Stimulated activated CD4-positive, alpha-beta T cell treated with anti-CD3 and anti-CD28 coated beads, Interleukin-4, amount 100 ng/mL, for 24 hours (primary cell): ENCODE measurements at regions not wholly inside any gene's neighbourhood (a gene's known extent, or its start where the extent isn't known, plus 50 kb on each side); places are given as distances from the start of the nearest gene placed in this dataset.

Source experiments
- DNase-seq: peaks from one replicate; pipeline ENCODE4 v3.0.0-alpha.2; 2020

DNA sequence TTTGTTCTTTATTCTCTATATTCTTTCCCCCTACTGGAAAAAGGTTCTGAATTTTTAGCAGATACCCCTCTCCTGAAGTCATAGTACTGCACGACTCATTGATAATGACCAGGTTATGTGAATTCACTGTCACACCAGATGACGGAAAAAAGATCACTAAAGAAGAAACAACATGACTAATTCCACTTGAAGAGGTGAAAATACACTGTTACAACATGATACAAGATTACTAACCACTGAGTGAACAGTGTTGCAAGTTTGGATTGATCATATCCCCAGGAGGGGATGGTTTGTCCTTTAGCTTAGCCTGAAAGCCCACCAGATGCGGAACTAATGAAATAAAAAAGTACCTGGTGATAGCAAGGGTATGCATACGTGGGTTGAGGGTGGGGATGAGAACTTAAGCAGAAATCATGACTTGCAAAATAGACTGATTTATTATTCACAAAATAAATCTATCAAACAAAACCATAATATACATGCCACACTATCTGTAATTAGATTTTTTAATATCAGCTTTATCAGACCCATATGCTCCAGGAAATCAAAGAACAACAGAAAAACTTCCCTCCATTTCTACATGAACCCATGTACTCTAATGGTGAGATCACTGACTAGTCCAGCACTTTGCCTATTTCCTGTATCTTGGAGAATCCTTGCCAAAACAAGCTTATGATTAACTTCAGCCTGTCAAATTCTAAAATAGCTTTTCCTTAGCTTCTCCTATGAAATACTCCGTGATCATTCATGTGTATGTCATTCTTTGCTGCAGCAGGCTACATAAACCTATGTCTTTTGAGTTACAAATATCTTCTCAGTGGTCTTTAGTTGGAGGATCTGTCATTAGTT, 257.4 kb upstream of the AGA start:
- no peak for DNase-seq

DNA sequence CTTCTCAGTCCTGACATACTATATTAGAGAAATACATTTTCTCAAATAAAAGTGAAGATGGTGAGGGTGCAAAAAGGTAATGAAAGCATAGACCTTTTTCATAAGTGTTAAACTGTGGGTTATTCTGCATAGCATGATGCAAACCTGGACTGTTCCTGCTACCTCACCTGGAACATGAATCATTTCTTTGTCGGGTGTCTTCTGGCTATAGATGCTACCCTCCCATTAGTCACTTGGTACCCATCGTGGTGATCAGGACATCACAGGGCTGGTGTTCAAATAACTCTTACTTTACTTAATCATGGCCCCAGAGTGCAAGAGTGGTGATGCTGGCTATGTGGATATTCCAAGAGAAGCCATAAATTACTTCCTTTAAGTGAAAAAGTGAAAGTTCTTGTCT, 264.7 kb upstream of the AGA start:
- no peak for DNase-seq

DNA sequence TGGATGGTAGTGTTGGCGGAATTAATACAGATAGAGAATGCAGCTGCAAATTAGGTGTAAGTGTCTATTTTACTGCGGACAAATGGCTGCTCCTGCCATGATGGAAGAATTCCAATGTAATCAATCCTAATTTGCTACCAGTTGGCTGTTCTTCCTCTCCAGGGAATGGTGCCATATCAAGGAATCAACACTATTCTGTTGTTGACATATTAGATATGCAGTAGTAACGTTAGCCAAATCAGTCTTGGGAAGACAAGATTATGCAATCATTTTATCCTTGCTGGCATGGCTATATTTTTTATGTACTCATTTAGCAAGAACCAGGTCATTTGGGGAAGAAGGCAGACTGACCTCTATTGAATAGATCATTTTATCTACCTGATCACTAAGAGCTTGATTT, 271.2 kb upstream of the AGA start:
- DNase-seq, result no peak

DNA sequence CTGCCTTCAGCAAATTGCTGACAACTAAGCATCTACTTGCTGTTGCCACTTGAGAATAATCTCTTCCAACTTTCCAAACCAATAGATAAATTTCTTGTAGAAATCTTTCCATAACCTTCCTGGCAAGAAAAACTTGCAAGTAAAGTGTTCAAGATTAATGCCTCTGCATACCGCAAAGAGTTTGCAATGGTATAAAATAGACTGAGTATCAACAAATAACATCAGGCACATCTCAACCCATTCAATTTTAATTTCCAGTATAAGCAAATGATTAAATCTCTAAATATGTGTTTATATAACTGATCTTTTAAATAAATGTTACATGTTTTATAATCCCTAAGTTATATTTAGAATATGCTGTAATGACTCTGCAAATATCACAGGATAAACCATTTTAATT, 275.2 kb upstream of the AGA start:
- DNase-seq, result no peak

DNA sequence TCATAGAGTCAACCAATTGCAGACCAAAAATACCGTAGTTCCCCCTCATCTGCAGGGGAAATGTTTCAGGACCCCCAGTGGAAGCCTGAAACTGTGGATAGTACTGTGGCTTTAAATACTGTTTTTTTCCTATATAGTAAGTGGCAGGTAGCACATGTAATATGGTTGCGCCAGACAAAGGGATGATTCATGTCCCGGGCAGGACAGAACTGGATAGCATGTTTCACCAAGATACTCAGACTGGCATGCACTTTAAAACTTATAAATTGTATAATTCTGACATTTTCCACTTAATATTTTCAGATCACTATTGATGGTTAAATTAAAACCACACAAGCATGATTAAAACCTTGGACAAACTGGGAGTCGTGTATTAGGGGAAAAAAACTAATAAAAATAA, 276.3 kb upstream of the AGA start:
- no peak for DNase-seq

DNA sequence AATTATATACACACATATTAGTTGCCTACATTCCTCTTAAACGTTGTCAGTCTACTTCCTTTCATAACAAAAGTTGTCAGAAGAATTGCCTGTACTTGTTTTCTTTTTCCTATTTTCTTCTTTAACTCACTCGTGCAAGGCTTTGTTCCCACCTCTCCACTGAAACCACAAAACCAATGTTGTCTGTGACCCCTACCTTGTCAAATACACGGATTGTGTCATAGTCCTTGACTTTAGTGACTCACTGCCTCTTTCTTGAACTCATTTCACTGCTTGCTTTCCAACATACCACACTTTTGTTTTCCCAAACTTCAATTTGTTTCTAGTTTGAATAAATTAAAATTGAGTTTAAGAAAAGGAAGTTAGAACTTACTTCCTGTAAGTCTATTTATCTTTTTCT, 283.9 kb upstream of the AGA start:
- no peak for DNase-seq

DNA sequence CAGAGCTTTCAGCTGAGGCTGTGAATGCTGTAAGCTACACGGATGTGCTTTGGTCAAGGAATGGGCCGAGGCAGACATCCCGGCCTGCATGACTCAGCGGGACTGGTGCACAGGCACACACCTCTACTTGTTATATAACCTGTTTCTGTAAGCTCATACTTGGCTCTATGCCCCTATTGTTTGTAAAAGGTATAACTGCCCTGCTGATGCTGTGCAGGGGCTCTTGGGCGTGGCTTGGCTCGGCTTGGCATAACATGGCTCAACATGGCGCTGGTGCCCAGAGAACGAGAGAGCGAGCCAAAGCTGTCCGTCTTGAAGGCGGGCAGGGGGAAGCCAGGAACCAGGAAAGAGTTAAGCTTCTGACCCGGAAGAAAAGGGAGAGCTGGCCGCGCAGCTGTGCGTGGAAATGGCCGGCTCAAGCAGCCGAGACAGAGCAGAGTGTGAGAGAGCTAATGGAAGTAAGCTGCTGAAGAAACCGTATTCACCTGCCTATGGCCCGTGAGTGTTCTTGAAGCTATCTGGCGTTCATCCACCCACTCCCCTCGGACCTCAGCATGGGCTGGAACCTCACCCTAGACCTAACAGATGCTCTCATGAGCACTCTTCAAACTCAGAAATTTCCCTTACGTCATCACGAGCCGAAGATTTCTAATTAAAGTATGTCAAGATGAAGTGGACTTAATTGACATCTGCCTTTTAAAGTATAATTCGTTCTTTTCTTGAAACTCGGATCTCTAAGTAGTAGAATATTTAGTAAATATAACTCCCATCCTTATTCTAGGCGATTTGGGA, 286.3 kb upstream of the AGA start:
- DNase-seq, result no peak

DNA sequence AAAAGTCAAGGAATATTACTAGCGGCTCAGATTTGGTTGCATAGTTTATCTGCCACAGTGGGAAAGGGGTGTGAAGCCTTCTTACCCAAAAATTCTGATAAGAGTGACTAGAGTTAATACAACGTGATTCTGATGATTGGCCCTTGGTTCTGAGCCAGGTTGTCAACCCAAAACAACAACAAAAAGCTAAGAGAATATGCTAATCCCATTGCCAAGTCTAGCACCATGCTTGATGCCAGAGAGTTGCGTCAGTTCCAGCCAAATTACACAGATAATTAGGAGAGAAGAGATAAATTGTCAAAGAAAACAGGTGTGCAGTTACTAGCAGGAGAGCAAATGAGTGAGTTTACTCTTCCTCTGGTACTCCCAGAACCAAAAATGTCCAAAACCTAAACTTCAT, 287.4 kb upstream of the AGA start:
- no peak for DNase-seq

DNA sequence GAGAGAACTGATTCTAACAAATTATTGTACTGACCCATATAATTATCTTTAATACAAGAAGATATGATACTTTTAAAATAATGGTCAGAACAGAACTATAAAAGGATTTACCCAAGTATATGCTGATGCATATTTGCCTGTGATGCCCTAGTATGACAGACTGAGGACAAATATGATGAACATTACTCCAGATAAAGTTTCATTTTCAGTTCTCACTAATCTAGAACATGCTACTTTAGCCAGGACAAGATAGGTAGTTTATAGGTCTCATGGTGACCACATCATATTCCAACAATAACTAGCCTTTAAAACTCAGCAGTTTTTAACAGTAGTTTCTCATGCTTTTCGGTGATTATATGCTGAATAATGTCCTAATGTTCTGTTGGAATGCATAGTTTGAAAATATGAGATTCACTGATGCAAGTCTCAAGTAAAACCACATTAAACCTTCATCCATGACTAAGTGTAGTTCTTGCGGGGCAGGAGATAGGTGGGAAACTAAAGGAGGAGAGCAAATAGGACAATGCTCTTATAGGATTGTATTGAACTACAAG, 295.2 kb upstream of the AGA start:
- no peak for DNase-seq

DNA sequence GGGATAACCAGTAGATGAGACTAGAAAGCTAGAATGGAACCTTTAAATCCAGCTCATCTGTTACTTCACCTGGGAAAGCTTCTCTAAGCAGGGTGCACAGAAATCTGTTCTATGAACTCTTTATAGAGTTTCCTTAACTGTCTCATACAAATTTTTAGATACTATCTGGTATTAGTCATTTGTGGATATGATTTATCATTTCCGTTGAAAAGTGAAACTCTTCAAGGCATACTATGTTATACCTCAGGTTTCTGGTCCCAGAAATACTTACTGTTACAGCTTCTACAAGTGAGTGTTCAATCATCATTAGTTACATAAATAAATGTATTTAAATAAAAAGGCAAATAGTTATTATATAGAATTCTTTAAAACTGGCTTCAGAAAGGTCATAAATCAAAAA, 298.3 kb upstream of the AGA start:
- no peak for DNase-seq

DNA sequence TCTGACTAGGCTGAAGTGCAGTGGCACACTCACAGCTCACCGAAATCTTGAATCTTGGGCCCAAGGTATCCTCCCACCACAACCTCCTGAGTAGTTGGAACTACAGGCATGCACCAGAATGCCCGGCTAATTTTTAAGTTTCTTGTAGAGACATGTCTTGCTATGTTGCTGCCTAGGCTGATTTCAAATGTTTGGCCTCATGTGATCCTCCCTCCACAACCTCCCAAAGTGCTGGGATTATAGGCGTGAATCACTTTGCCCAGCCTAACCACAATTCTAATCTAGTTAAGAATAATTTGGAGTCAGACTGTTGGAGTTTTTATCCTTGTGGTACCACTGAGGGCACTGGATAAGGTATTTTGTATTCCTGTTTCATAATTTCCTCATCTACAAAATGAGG, 317.5 kb upstream of the AGA start:
- no peak for DNase-seq

DNA sequence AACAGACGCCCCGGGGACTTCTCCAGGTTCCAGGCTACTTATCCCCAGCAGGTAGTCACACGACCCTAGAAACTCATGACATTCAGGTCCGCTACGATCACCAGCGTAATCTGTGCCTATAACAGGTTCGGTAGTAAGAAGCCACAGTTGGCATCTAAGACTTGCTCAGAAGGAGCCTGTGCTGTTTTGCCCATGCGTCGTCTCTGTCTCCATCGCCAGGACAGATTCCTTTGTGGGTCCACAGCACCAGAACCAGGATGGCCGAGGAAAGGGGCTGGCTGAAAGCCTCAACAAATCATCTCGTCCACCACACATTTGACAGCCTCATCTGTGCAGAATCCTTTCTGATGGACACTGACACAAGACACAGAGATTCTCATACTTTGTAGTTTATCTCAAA, 319.5 kb upstream of the AGA start:
- DNase-seq, result no peak

DNA sequence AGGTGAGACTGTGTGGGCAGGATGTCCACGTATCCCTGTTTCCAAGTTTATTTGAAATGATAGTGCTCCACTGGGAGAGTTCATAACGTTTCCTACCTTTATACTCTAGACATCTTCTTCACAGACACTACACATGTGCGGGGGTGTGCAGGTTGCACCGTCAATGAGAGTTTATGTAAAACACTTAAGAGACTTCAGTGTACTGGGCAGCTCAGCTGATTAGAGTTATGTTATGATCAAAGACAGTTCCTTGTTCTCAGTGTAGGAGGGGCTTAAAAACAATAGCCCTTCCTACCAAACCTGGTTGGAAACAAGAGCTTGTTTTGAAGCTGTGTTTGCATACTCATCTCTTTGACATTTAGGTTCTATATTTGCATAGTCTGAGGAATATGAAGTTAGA, 326.9 kb upstream of the AGA start:
- no peak for DNase-seq

DNA sequence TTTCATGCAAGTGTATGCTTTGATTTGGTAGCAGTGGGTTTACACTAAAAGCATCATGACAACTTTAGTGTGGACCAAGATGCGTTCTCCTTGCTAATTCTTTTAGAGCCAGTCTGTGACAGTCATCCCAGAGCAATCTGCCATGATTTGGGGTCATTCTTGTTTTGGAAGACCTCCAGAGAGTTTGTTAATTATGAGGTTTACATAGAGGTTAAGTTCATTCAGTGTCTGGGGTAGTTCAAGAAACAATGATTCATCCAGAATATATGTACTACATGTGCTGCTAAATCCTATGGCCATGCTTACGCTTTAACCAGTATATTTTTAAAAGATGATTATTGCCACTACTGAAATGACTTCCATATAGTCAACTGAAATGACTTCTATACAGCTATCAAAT, 328.5 kb upstream of the AGA start:
- DNase-seq, result no peak

DNA sequence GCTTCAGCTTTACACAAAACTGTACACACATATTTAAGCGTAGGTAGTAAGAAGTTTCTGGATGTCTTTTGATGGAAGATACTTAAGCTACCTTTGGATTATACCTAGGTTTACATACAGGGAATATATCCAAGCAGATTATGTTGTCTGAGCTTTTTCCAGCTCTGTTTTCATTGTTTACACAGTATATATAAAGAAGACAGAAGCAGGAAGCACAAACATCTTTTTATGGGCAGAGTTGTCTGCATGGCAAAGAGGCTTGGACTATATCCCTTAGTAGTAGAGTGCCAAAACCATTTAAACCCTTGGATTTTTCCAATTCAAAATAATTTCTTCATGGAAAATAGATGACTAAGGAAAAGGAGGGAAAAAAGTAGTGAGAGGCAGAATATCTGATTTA, 329.4 kb upstream of the AGA start:
- DNase-seq, result no peak

DNA sequence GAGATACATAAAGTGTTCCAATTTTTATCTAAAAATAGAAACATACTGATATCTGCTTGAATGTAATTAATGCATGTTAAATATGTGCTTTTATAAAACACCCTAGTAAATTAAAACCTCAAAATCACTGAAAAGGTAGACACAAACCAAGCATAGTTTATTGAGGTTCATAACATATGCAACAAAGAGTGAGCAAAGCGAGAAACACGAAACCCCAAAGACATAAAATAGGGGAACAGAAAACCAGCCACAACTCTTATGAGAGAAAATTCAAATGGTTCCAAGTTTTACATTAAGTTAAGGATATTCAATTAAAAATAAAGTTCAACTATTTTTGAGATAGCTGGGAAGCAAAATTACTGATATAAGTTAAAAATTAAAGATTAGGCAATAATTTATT, 336.4 kb upstream of the AGA start:
- DNase-seq, result no peak

DNA sequence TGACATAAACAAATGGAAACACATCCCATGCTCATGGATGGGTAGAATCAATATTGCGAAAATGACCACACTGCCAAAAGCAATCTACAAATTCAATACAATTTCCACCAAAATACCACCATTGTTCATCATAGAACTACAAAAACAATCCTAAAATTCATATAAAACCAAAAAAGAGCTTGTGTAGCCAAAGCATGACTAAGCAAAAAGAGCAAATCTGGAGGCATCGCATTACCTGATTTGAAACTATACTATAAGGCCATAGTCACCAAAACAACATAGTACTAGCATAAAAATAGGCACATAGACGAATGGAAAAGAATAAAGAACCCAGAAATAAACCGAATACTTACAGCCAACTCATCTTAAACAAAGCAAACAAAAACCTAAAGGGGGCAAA, 342.8 kb upstream of the AGA start:
- no peak for DNase-seq

DNA sequence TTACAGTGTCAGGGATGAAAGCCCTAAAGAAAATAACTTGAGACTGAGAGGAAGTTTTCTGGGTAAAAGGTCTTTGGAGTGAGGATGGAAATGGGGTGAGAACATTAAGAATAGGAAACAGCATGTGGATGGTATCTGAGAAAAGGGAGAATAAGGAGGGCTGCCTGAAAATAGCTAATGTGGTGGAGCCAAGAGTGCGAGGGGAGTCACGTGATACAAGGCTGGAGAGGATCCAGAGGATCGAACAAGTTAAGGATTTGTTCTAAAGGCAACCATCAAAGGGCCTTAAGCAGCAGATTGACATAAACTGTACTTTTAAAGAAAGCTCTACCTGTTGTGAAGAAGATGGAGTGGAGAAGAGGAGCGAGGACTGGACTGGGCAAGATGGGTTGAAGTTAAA, 347.4 kb upstream of the AGA start:
- no peak for DNase-seq

DNA sequence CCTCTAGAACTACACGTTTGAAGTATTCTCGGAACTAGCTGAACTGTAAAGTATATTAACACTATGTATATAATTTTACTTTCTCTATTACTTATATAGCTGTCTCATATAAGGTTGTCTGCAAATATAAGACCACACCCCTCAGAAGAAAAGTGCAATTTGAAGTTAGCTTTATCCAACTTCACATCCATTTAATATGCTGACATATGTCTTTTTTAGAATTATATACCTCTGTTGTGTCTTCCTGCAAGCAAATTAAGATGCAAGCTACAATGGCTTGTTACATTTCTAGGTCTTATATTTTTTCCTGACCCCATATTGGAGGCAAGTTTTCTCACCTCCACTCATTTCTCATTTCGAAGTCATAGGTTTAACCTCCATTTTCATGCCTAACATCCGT, 349.0 kb upstream of the AGA start:
- no peak for DNase-seq

DNA sequence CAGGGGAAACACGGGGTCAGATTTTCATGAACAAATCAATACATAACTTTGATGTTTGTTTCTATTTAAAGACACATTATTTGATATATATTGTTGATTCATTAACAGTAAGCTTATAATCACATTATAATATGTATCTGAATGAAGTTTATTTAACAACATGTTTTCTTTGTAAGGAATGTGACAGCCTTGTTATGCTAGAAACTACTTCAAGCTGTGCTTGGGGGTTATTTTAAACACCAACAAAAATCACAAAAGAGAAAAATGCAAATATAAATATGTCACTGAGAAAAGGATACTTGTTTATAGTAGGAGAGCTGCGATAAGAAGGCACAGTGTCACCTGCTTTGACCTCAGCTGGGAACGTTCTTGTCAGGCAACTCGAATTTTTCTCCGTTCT, 354.6 kb upstream of the AGA start:
- DNase-seq, result no peak

DNA sequence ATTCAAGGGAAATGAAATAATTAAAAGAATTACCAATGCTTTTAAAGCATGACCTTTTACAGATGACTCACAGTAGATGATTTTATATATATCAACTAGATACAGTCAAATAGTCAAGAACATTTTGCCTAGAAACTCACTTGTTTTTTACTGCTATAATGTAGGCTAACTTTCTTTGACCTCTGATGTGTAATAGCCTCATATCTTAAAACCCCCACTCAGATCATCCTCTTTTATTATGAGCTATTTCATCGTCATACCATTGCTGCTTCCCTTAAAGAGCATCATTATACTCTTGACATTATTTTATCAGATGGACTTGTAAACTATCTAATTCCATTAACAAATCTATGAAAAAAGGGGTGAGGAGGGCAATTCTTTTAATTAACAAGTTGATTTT, 355.9 kb upstream of the AGA start:
- no peak for DNase-seq

DNA sequence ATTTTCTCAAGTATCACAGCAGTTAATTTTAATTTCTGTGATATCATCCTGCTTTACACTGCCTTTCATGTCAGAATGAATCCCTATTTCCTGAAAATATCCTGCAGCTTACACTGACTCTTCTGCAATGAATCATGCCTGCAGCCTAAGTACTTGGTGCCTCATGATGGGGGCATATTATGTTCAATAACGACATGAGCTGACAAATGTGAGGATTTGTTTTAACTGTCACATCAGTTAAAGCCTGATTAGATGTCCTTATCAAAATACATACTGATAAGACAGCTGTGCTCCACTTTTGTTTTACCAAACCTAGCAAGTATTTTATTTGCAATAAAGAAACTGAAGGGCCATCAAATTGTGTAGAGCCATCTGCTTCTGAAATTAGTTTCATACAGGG, 359.9 kb upstream of the AGA start:
- no peak for DNase-seq

DNA sequence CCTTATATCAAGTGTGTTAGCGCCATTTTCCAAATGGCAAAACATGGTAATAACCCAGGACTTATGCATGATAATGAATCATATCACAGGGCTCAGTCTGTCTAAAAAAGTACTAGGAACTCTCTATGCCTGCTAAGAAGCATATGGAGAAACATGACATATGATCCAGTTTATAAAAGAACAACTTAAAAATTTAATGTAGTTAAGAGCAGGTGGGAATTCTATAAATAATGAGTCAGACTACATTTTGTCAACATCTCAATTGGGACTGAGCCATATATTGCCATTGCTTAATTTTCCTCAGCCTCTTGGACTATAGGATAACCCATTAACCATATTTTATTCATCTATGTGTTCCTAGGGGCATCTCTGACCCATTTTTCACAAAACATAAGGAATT, 360.4 kb upstream of the AGA start:
- no peak for DNase-seq

DNA sequence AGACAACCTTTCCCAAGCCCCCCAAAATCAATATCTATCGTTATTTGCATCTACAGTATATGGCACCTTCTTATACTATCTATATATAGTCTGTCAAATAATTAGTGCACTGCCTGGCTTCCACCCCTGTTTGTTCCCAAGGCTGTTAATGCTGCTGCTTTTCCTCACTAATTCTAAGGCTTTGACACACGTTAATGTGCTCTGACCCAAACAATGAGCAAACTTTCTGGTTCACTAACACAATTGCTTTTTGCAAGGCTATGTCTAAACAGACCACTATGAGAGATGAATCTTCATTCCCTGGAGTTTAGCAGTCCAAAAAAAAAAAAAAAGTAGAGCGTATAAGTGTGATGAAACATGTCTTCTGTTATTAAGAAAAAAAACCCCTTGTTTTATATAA, 360.9 kb upstream of the AGA start:
- no peak for DNase-seq
